Liver (tissue), 8 donors: ENCODE measurements at regions not wholly inside any gene's neighbourhood (a gene's known extent, or its start where the extent isn't known, plus 50 kb on each side); places are given as distances from the start of the nearest gene placed in this dataset.

Source experiments
- DNase-seq: peaks from one replicate; pipeline ENCODE4 v3.0.0-alpha.2; 2017; ENCODE audit warnings: low spot score
- H3K27ac ChIP-seq, 2 donors: one replicate each; pipeline ENCODE4 v1.7.0; 2013; ENCODE audit warnings: inconsistent platforms in 2 of 2, low read length in 2 of 2, control low read depth in 1 of 2, low read depth in 1 of 2, mild to moderate bottlenecking in 1 of 2
- H3K27me3 ChIP-seq, 4 donors: one replicate each; pipeline versions ENCODE4 v1.6.1 to v1.7.0; 2013; ENCODE audit warnings: low read length in 3 of 4, inconsistent platforms in 1 of 4, mild to moderate bottlenecking in 1 of 4, moderate library complexity in 1 of 4; ENCODE audit not compliant: control insufficient read depth in 4 of 4, insufficient read depth in 4 of 4
- H3K36me3 ChIP-seq, 4 donors: one replicate each; pipeline versions ENCODE4 v1.6.1 to v1.7.0; 2013; ENCODE audit warnings: low read length in 3 of 4, mild to moderate bottlenecking in 3 of 4, low read depth in 1 of 4, moderate library complexity in 1 of 4; ENCODE audit not compliant: control insufficient read depth in 4 of 4, insufficient read depth in 3 of 4
- H3K4me1 ChIP-seq, 4 donors: one replicate each; pipeline versions ENCODE4 v1.6.1 to v1.7.0; 2013; ENCODE audit warnings: low read length in 3 of 4, mild to moderate bottlenecking in 3 of 4, moderate library complexity in 1 of 4; ENCODE audit not compliant: control insufficient read depth in 4 of 4, insufficient read depth in 4 of 4
- H3K4me3 ChIP-seq, 3 donors: one replicate each; pipeline versions ENCODE4 v1.6.1 to v1.7.0; 2013; ENCODE audit warnings: low read length in 3 of 3, control low read depth in 1 of 3, low read depth in 1 of 3, mild to moderate bottlenecking in 1 of 3
- H3K9ac ChIP-seq, 2 donors: one replicate each; pipeline ENCODE4 v1.7.0; 2013; ENCODE audit warnings: low read length in 2 of 2, mild to moderate bottlenecking in 2 of 2, moderate library complexity in 2 of 2, control low read depth in 1 of 2, low read depth in 1 of 2
- H3K9me3 ChIP-seq, 4 donors: one replicate each; pipeline versions ENCODE4 v1.6.1 to v1.7.0; 2013; ENCODE audit warnings: low read length in 3 of 4; ENCODE audit not compliant: control insufficient read depth in 4 of 4
- ATF3 ChIP-seq: IDR thresholded peaks from 2 replicates; pipeline ENCODE4 v1.6.1; 2016; ENCODE audit warnings: antibody characterized with exemption
- CTCF ChIP-seq: fragments of 150-350 bp; IDR thresholded peaks from 2 replicates; pipeline ENCODE4 v1.5.1; 2017; ENCODE audit warnings: improper control_type of control experiment, low read depth, low read length; ENCODE audit not compliant: missing input control
- EGR1 ChIP-seq, 2 donors: IDR thresholded peaks; 2 replicates each; pipeline ENCODE4 v1.6.1; 2016 to 2018; ENCODE audit warnings: antibody characterized with exemption in 2 of 2, low read depth in 2 of 2
- FOXA1 ChIP-seq: IDR thresholded peaks from 2 replicates; pipeline ENCODE4 v1.6.1; 2016; ENCODE audit warnings: antibody characterized with exemption
- FOXA2 ChIP-seq: IDR thresholded peaks from 2 replicates; pipeline ENCODE4 v1.6.1; 2016; ENCODE audit warnings: antibody characterized with exemption
- GABPA ChIP-seq, 2 donors: IDR thresholded peaks in 1 of 2; conservative IDR thresholded peaks in 1 of 2; 2 replicates each; pipeline ENCODE4 v1.6.1; 2016; ENCODE audit warnings: antibody characterized with exemption in 2 of 2, mild to moderate bottlenecking in 1 of 2, moderate library complexity in 1 of 2
- HNF4A ChIP-seq, 2 donors: conservative IDR thresholded peaks; 2 replicates each; pipeline ENCODE4 v1.6.1; 2016; ENCODE audit warnings: antibody characterized with exemption in 2 of 2, mild to moderate bottlenecking in 2 of 2
- HNF4G ChIP-seq: IDR thresholded peaks from 2 replicates; pipeline ENCODE4 v1.6.1; 2016; ENCODE audit warnings: antibody characterized with exemption
- JUND ChIP-seq, 2 donors: IDR thresholded peaks; 2 replicates each; pipeline ENCODE4 v1.6.1; 2016; ENCODE audit warnings: antibody characterized with exemption in 2 of 2
- MAX ChIP-seq: IDR thresholded peaks from 2 replicates; pipeline ENCODE4 v1.6.1; 2016; ENCODE audit warnings: antibody characterized with exemption
- NR2F2 ChIP-seq: IDR thresholded peaks from 2 replicates; pipeline ENCODE4 v1.6.1; 2016; ENCODE audit warnings: antibody characterized with exemption
- RAD21 ChIP-seq, 2 donors: IDR thresholded peaks; 2 replicates each; pipeline ENCODE4 v1.6.1; 2016; ENCODE audit warnings: antibody characterized with exemption in 2 of 2, mild to moderate bottlenecking in 2 of 2
- REST ChIP-seq: IDR thresholded peaks from 2 replicates; pipeline ENCODE4 v1.6.1; 2016; ENCODE audit warnings: antibody characterized with exemption, mild to moderate bottlenecking
- RXRA ChIP-seq, 2 donors: IDR thresholded peaks; 2 replicates each; pipeline ENCODE4 v1.6.1; 2017 to 2018; ENCODE audit warnings: antibody characterized with exemption in 2 of 2, mild to moderate bottlenecking in 1 of 2
- SP1 ChIP-seq: IDR thresholded peaks from 2 replicates; pipeline ENCODE4 v1.6.1; 2018; ENCODE audit warnings: antibody characterized with exemption, mild to moderate bottlenecking
- TAF1 ChIP-seq: conservative IDR thresholded peaks from 2 replicates; pipeline ENCODE4 v1.6.1; 2016; ENCODE audit warnings: antibody characterized with exemption, mild to moderate bottlenecking
- YY1 ChIP-seq: IDR thresholded peaks from 2 replicates; pipeline ENCODE4 v1.6.1; 2016; ENCODE audit warnings: antibody characterized with exemption, mild to moderate bottlenecking
- ZBTB33 ChIP-seq: IDR thresholded peaks from 2 replicates; pipeline ENCODE4 v1.6.1; 2016; ENCODE audit warnings: antibody characterized with exemption
- WGBS: extraction: QIAGEN DNeasy Blood & Tissue Kit; methylation state at CpG from one replicate; pipeline ENCODE4 v1.1.7; 2013; 5-methylcytosine and 5-hydroxymethylcytosine counted together
- donor health status: healthy.
- donor health status: healthy.
- donor health status: healthy.
- donor health status: healthy.
- donor health status: healthy.

GRCh38 chr12:92571169-92571568 lies 131.6 kb upstream of the PLEKHG7 start:
- peak overlapping the region; percentile 62 to 73 for H3K27ac ChIP-seq
- H3K4me3 ChIP-seq = no peak overlapping the region

GRCh38 chr12:92570056-92570753 lies 132.6 kb upstream of the PLEKHG7 start:
- TF ChIP-seq TAF1 (peak; percentile 33), HNF4A (conservative IDR thresholded peaks at IDR 0.05) (peak; percentile 10 to 36), SP1 (peak; percentile 34), NR2F2 (no peak), FOXA2 (peak; percentile 5), CTCF (peak; percentile 85), ZBTB33 (no peak), EGR1 (IDR thresholded peaks at IDR 0.05; ENCODE audit: low read depth in 2 of 2) (peak in 1 of 2 donors; percentile 24), RXRA (IDR thresholded peaks at IDR 0.05) (peak; percentile 25 to 52), HNF4G (peak; percentile 19), RAD21 (IDR thresholded peaks at IDR 0.05) (peak; percentile 98 to 99), YY1 (peak; percentile 59), ATF3 (no peak), GABPA (IDR thresholded peaks at IDR 0.05 in 1 of 2, conservative IDR thresholded peaks at IDR 0.05 in 1 of 2) (no peak), FOXA1 (no peak), REST (peak; percentile 35), MAX (peak; percentile 64), JUND (IDR thresholded peaks at IDR 0.05) (peak in 1 of 2 donors; percentile 29)
- peaks cover 12 to 46% (median 34%) of the 10 kb centered on the region in 4 donors for H3K4me1 ChIP-seq
- H3K27ac ChIP-seq = peak overlapping the region; percentile 15 to 73
- no peak overlapping the region for H3K4me3 ChIP-seq
- no peaks in the 10 kb centered on the region for H3K36me3 ChIP-seq
- peak; percentile 49 for DNase-seq
- WGBS = 8% methylated on average over 4 of the region's 4 CpGs
- H3K9ac ChIP-seq = no peak overlapping the region
- no peaks in the 10 kb centered on the region for H3K27me3 ChIP-seq
- H3K9me3 ChIP-seq = no peaks in the 10 kb centered on the region

More at GRCh38 chr12:92571169-92571568, 131.6 kb upstream of the PLEKHG7 start:
- no peak for DNase-seq
- TF ChIP-seq HNF4A (conservative IDR thresholded peaks at IDR 0.05) = no peak
- TF ChIP-seq JUND (IDR thresholded peaks at IDR 0.05) = no peak
- no peak for TF ChIP-seq TAF1
- TF ChIP-seq SP1 = no peak
- Histone ChIP-seq H3K4me1 (peaks cover 14 to 50% (median 39%) of the 10 kb centered on the region in 4 donors), H3K36me3 (no peaks in the 10 kb centered on the region), H3K9me3 (no peaks in the 10 kb centered on the region), H3K9ac (peak overlapping the region in 1 of 2 donors; percentile 66), H3K27me3 (no peaks in the 10 kb centered on the region)
- WGBS = 68% methylated on average over 4 of the region's 4 CpGs
